ENCODE measurements at regions not wholly inside any gene's neighbourhood (a gene's known extent, or its start where the extent isn't known, plus 50 kb on each side); places are given as distances from the start of the nearest gene placed in this dataset.

- TF ChIP-seq, protein P1, sequence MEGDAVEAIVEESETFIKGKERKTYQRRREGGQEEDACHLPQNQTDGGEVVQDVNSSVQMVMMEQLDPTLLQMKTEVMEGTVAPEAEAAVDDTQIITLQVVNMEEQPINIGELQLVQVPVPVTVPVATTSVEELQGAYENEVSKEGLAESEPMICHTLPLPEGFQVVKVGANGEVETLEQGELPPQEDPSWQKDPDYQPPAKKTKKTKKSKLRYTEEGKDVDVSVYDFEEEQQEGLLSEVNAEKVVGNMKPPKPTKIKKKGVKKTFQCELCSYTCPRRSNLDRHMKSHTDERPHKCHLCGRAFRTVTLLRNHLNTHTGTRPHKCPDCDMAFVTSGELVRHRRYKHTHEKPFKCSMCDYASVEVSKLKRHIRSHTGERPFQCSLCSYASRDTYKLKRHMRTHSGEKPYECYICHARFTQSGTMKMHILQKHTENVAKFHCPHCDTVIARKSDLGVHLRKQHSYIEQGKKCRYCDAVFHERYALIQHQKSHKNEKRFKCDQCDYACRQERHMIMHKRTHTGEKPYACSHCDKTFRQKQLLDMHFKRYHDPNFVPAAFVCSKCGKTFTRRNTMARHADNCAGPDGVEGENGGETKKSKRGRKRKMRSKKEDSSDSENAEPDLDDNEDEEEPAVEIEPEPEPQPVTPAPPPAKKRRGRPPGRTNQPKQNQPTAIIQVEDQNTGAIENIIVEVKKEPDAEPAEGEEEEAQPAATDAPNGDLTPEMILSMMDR (IDR thresholded peaks at IDR 0.05) = no peak
- TF ChIP-seq POLR2A (IDR thresholded peaks at IDR 0.05) = no peak
Observed at GRCh38 chr13:84912720-84913119, 886.5 kb downstream of the SLITRK6 start.
